GM21360 (cell line): ENCODE measurements at regions not wholly inside any gene's neighbourhood (a gene's known extent, or its start where the extent isn't known, plus 50 kb on each side); places are given as distances from the start of the nearest gene placed in this dataset.
"Not testable (repeated sequence)": the region's sequence is repeated elsewhere in the genome, so short reads cannot be mapped to it uniquely, and the experiment has no call there.

ENCODE experiments used
- ATAC-seq: cut with Tn5 transposase; IDR thresholded peaks from one replicate; pipeline ENCODE4 v1.9.1; 2021; ENCODE audit warnings: mild to moderate bottlenecking, moderate library complexity; ENCODE audit not compliant: unreplicated experiment

- ATAC-seq: no peak
Measured at GRCh38 chr16:79988089-79988488, 387.6 kb upstream of the MAF start.

DNA sequence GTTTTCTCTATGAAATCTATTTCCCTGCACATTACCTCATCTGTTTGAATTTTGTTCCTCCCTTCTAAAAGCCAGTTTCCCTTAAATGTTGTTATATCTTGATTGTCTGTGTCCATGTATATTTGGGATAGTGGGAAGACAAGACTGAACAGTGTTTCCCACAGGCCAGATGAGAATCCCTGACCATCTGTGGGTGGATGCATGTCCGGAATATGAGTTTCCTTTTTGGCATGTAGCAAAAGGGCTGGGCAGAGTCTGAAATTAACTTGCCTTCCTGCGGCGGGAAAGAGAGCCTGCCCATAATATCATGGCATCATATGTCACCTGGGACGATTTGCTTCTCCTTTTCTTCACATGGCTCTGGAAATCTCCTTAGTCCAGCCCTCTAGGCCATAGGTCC is 385.8 kb upstream of the MAF start:
- ATAC-seq: no peak

DNA sequence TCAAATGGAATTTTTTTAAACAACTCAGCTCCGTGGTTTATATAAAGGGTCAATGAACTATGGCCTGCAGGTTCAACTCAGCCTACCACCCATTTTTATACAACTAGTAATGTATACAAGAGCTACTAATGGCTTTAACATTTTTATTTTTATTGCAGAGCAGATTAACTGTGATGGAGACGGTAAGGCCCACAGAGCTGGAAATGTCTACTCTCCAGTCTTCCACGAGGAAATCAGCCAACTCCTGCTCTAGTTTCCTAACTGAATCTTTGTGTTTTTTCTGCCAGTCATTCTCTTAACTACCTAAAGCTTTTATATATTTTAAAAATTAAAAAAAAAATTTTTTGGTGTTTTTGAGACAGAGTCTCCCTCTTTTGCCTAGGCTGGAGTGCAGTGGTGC is 385.1 kb upstream of the MAF start:
- no peak for ATAC-seq

DNA sequence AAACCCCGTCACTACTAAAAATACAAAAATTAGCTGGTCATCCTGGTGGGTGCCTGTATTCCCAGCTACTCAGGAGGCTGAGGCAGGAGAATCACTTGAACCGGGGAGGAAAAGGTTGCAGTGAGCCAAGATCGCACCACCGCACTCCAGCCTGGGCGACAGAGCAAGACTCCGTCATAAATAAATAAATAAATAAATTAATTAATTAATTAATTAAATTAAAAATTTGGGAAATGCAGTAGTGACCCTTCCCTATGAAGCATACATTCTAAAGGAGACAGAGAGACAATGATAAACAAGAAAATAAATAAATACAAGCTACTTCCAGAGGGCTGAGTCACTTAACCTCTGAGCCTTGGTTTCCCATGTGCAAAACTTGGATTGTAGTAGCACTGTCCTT is 383.6 kb upstream of the MAF start:
- not testable (repeated sequence) for ATAC-seq

DNA sequence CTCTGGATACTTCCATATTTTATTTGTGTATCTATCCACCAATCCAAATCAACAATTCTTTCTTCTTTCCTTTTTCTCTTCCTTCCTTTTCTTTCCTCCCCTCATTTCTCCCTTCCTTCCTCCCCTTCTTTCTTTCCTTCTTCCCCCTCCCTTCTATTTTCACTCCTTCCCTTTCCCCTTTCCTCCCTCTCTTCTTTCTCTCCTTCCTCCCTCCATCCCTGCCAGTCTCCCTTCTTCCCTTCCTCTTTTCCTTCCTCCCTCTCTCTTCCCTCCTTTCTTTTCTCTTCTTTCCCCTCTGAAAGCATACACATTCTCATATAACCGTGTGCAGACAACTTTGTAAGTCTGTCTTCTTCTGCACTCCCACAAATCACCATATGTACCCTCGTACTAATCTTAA is 382.3 kb upstream of the MAF start:
- no peak for ATAC-seq

DNA sequence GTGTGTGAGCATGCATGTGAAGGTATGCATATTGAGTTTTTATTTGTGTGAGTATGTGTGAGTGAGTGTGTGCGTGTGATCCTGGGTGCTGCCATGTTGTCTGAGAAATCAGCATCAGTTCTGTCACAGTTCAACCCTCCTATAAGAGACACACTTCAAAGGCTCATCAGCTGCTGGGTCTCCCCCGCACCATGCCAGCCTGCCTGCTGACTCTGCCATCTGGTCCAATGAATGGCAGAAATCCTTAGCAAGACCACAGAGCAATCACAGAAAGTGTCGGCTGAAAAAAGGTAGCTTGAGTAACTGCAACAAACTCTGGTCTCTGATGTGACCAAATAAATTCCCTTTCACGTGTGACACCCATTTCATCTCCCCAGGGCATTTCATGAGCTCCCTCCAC is 381.8 kb upstream of the MAF start:
- ATAC-seq: no peak

GRCh38 chr16:79981814-79982213 is 381.3 kb upstream of the MAF start:
- ATAC-seq: no peak

DNA sequence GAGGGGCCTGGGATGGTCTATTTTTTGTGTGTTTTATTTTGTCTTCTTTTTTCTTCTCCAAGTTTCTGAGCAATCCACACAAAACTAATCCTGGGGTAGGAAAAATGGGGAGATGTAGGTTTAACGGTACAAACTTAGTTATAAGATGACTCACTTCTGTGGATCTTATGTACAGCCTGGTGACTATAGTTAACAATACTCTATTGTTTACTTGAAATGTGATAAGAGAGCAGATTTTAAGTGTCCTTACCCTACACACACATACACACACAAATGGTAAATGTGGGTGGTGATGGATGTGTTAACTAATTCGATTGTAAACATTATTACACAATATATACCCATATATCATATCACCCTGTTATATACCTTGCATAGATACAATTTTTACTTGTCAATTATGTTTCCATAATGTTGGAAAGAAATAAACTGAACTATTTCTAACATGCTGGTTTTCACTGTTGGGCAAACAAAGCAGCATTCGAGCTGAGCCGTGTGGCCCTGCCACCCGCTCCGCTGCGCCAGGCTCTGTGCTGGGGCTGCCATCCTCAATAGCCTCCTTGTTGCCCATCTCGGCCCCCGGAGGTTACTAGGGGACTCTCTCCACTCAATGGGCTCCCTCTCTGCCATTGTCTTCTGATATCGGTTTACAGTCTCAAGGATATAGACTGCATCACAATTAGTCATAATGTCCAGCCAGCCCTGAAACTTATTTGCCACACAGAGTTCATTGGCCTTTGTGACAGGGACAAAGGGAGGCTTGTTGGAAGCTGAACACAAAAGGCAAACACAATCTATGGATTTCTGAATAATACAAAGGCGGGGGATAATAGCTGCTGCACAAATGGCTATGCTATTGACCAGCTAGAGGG is 380.3 kb upstream of the MAF start:
- no peak for ATAC-seq

- no peak for ATAC-seq
Measured at GRCh38 chr16:79977940-79978836, 377.7 kb upstream of the MAF start.

GRCh38 chr16:79973320-79973719 is 372.8 kb upstream of the MAF start:
- ATAC-seq: no peak

- ATAC-seq: no peak
Measured at GRCh38 chr16:79972053-79972704, 371.6 kb upstream of the MAF start.

GRCh38 chr16:79971237-79971572 is 370.7 kb upstream of the MAF start:
- ATAC-seq: no peak

DNA sequence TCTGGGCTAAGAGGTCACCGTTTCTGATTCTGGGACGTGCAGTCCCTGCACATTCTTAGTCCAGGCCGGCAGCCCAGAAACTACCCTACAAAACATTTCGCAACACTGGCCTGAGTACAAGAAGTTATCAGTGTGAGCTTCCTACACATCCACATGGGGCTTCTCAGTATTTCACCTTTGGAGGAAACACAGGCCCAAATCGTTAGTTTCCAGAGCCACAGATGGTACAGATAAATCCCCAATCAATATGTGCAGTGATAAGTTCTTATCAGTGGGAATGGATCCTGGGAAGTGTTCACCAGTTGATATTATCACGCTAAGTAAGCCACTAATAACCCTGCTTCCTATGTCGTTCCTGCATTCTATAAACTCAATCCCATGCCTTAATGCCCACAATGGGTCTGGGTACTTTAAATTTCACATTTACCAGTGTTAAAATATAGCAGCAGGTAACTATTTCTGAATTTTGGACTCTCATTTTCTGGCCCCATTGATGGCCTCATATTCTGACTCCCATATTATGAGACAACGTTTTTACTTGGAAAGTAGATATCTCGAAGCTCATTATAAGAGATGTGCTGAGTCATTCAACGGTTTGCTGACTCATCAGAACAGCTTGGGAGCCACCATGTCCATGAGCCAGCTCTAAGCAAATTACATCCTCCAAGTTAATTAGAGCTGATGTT is 370.2 kb upstream of the MAF start:
- ATAC-seq: no peak

- no peak for ATAC-seq
Measured at GRCh38 chr16:79970087-79970486, 369.6 kb upstream of the MAF start.

GRCh38 chr16:79969458-79969857 is 368.9 kb upstream of the MAF start:
- no peak for ATAC-seq

GRCh38 chr16:79966226-79966625 is 365.7 kb upstream of the MAF start:
- no peak for ATAC-seq

DNA sequence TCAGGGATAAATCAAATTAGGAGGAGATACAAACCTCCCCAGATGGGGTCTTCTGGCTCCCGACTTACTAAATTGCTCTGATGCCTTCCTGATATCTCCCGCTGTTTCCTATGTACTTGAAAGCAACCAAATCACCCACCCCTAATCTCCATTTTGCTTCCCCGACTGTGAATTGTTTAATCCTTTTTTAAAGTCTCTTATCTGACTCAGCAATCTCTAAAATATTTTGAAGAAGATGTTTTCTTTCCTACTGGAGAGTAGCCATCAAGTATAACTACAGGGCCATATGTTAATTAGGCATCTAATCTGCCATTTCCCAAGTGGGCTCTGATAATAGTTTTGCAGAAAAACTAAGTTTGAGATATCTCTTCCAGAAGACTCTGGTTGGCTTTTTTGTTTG is 365.2 kb upstream of the MAF start:
- no peak for ATAC-seq

- ATAC-seq: no peak
Measured at GRCh38 chr16:79964104-79964503, 363.6 kb upstream of the MAF start.

DNA sequence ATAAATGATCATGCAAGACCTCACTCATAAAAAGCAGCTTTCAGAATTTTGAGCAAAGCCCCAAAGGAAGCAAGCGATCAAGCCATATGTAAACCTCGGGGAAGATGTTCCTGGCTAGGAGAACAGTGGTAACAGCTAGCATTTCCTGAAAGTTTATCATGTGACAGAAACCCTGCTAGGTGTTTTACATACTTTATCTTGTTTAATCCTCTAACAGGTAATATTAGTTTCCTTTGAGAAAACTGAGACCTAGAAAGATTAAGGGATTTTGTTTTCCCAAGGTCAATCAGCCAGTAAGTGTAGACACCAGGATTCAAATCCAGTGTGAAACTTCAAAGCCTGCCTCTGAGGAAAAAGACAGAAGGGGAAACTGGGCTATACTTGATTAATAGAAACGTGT is 362.4 kb upstream of the MAF start:
- ATAC-seq: no peak

DNA sequence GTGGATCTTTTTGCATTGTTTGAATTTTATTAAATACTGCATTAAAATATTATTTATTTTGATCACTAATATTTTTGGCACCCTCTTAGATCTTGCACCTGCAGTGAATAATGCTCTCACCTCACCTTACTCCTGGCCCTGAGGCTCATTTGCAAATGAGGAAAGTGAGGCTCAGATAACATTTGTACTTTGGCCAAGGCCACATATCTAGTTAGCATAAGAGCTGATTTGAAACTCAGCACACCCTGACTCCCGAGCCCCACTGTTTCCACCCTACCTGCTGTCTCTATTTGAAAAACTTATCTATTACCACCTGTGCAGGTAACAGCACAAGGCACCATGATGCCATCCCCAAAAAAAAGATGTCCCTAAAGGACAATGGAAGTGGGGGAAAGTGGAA is 358.7 kb upstream of the MAF start:
- ATAC-seq: no peak
